ENCODE measurements at regions not wholly inside any gene's neighbourhood (a gene's known extent, or its start where the extent isn't known, plus 50 kb on each side); places are given as distances from the start of the nearest gene placed in this dataset.

DNA sequence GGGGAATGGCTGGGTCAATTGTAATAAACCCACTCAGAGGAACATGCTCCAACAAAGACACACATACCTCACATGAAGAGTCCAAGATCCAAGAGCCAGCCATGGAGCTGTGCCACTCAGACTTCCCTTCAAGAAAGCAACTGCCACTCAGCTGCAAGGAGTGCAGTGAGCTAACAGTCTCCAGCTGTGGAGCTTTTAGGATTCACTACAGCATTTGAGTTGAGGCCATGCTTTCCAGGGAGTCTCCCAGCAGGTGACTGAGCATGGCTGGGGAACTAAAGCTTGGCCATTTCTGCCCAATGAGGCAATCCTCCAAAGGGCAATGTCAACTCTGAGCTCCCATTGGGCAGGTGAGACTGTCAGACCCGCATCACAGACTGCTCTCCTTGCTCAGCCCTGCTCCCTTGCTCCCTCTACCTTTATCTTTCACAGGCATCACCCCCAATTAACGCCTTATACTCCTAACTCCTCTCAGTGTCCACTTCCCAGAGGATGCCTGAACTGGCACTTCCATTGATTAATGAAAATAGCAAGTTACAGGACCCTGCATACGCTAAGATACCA lies 165.3 kb upstream of the CTNNB1 start:
- TF ChIP-seq, protein P1, sequence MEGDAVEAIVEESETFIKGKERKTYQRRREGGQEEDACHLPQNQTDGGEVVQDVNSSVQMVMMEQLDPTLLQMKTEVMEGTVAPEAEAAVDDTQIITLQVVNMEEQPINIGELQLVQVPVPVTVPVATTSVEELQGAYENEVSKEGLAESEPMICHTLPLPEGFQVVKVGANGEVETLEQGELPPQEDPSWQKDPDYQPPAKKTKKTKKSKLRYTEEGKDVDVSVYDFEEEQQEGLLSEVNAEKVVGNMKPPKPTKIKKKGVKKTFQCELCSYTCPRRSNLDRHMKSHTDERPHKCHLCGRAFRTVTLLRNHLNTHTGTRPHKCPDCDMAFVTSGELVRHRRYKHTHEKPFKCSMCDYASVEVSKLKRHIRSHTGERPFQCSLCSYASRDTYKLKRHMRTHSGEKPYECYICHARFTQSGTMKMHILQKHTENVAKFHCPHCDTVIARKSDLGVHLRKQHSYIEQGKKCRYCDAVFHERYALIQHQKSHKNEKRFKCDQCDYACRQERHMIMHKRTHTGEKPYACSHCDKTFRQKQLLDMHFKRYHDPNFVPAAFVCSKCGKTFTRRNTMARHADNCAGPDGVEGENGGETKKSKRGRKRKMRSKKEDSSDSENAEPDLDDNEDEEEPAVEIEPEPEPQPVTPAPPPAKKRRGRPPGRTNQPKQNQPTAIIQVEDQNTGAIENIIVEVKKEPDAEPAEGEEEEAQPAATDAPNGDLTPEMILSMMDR (IDR thresholded peaks at IDR 0.05) = no peak
- no peak for TF ChIP-seq EZH2 (IDR thresholded peaks at IDR 0.05)
- TF ChIP-seq EZH2phosphoT487 (IDR thresholded peaks at IDR 0.05) = no peak

Measured in neural progenitor cell (in vitro differentiated cells).